GM23338 (cell line): ENCODE measurements at regions not wholly inside any gene's neighbourhood (a gene's known extent, or its start where the extent isn't known, plus 50 kb on each side); places are given as distances from the start of the nearest gene placed in this dataset.

Experiments
- ATAC-seq: fragments of 200-7000 bp; cut with Tn5 transposase; 3 replicates; pipeline ENCODE4 v1.9.1; 2020
- DNase-seq: peaks from one replicate; pipeline ENCODE4 v3.0.0-alpha.2; 2015; ENCODE audit warnings: low spot score
- H2AFZ ChIP-seq: fragments of 200-600 bp; sonication (generic); 2 replicates; pipeline ENCODE4 v1.8.0; 2016; ENCODE audit warnings: antibody characterized with exemption, mild to moderate bottlenecking, moderate library complexity
- H3F3A ChIP-seq: fragments of 200-600 bp; sonication (generic); replicated peaks from 2 replicates; pipeline ENCODE4 v1.8.0; 2017; ENCODE audit warnings: antibody characterized with exemption, mixed run types, low read depth
- H3K27ac ChIP-seq: fragments of 200-600 bp; sonication (generic); 2 replicates; pipeline ENCODE4 v1.6.1; 2016; ENCODE audit warnings: low read depth
- H3K27me3 ChIP-seq: fragments of 200-600 bp; sonication (generic); 2 replicates; pipeline ENCODE4 v1.8.0; 2016; ENCODE audit warnings: mild to moderate bottlenecking, mixed run types, moderate library complexity; ENCODE audit not compliant: insufficient read depth
- H3K36me3 ChIP-seq: fragments of 200-600 bp; sonication (generic); 2 replicates; pipeline ENCODE4 v1.8.0; 2016; ENCODE audit warnings: mild to moderate bottlenecking; ENCODE audit not compliant: insufficient read depth
- H3K4me1 ChIP-seq: fragments of 200-600 bp; sonication (generic); 2 replicates; pipeline ENCODE4 v1.8.0; 2016; ENCODE audit warnings: mild to moderate bottlenecking, moderate library complexity; ENCODE audit not compliant: insufficient read depth
- H3K4me2 ChIP-seq: fragments of 200-600 bp; sonication (generic); 2 replicates; pipeline ENCODE4 v1.7.1; 2017; ENCODE audit warnings: mixed run types
- H3K4me3 ChIP-seq: fragments of 200-600 bp; sonication (generic); 2 replicates; pipeline ENCODE4 v1.6.1; 2016; ENCODE audit warnings: mixed run types
- H3K79me2 ChIP-seq: fragments of 200-600 bp; sonication (generic); replicated peaks from 2 replicates; pipeline ENCODE4 v1.8.0; 2017; ENCODE audit warnings: mild to moderate bottlenecking; ENCODE audit not compliant: insufficient read depth
- H3K9me2 ChIP-seq: fragments of 200-600 bp; sonication (generic); 2 replicates; pipeline ENCODE4 v1.8.0; 2017; ENCODE audit not compliant: insufficient read depth
- H4K20me1 ChIP-seq: fragments of 200-600 bp; sonication (generic); replicated peaks from 2 replicates; pipeline ENCODE4 v1.8.0; 2017; ENCODE audit warnings: mild to moderate bottlenecking; ENCODE audit not compliant: insufficient read depth
- H3K27ac Mint-ChIP-seq: 2 replicates; pipeline ENCODE4 v1.8.0; 2020; ENCODE audit warnings: inconsistent platforms, mild to moderate bottlenecking, moderate library complexity, mixed read lengths
- H3K27me3 Mint-ChIP-seq: 3 replicates; pipeline ENCODE4 v1.8.0; 2022; ENCODE audit warnings: low read depth, mild to moderate bottlenecking, moderate library complexity, mixed read lengths, inconsistent platforms; ENCODE audit not compliant: insufficient read depth, poor library complexity
- H3K36me3 Mint-ChIP-seq: 3 replicates; pipeline ENCODE4 v1.8.0; 2021; ENCODE audit warnings: low read depth, mild to moderate bottlenecking, inconsistent platforms, moderate library complexity, mixed read lengths
- H3K4me1 Mint-ChIP-seq: 3 replicates; pipeline ENCODE4 v1.8.0; 2020; ENCODE audit warnings: mild to moderate bottlenecking, inconsistent platforms, mixed read lengths
- H3K4me3 Mint-ChIP-seq: 3 replicates; pipeline ENCODE4 v1.8.0; 2021; ENCODE audit warnings: moderate library complexity, mild to moderate bottlenecking, inconsistent platforms, mixed read lengths
- H3K9me3 Mint-ChIP-seq: 3 replicates; pipeline ENCODE4 v1.8.0; 2020; ENCODE audit warnings: moderate library complexity, mild to moderate bottlenecking, inconsistent platforms, mixed read lengths
- CREB1 ChIP-seq: fragments of 250-450 bp; sonication (Bioruptor Pico); IDR thresholded peaks from 2 replicates; pipeline ENCODE4 v1.5.0; 2020; ENCODE audit warnings: low read depth, mild to moderate bottlenecking, moderate library complexity
- ETS1 ChIP-seq: IDR thresholded peaks from 2 replicates; pipeline ENCODE4 v1.6.1; 2016; ENCODE audit warnings: antibody characterized with exemption
- EZH2 ChIP-seq: fragments of 200-600 bp; sonication (generic); IDR thresholded peaks from one replicate; pipeline ENCODE4 v1.8.0; 2017; ENCODE audit warnings: antibody characterized with exemption, mild to moderate bottlenecking, low read depth; ENCODE audit not compliant: unreplicated experiment
- JUNB ChIP-seq: IDR thresholded peaks from one replicate; pipeline ENCODE4 v1.6.1; 2016; ENCODE audit warnings: antibody characterized with exemption; ENCODE audit not compliant: unreplicated experiment
- NANOG ChIP-seq: IDR thresholded peaks from 2 replicates; pipeline ENCODE4 v1.6.1; 2016; ENCODE audit warnings: antibody characterized with exemption, borderline replicate concordance
- POLR2AphosphoS5 ChIP-seq: IDR thresholded peaks from 2 replicates; pipeline ENCODE4 v1.6.1; 2016; ENCODE audit warnings: antibody characterized with exemption, low read depth
- STAT1 ChIP-seq: IDR thresholded peaks from one replicate; pipeline ENCODE4 v1.6.1; 2016; ENCODE audit warnings: antibody characterized with exemption; ENCODE audit not compliant: unreplicated experiment
- ZNF114 ChIP-seq: fragments of 250-450 bp; sonication (Bioruptor Pico); IDR thresholded peaks from 2 replicates; pipeline ENCODE4 v1.5.0; 2020; ENCODE audit warnings: mild to moderate bottlenecking, moderate library complexity
- ZNF331 ChIP-seq: fragments of 250-450 bp; sonication (Bioruptor Pico); IDR thresholded peaks from 2 replicates; pipeline ENCODE4 v1.5.0; 2020; ENCODE audit warnings: low read depth, mild to moderate bottlenecking, moderate library complexity
- ZNF462 ChIP-seq: fragments of 250-450 bp; sonication (Bioruptor Pico); IDR thresholded peaks from 2 replicates; pipeline ENCODE4 v1.5.0; 2020; ENCODE audit warnings: mild to moderate bottlenecking, moderate library complexity
- TF ChIP-seq, protein P1 (sequence below), 2 experiments: fragments of 200-600 bp in 1 of 2; sonication (generic) in 1 of 2; conservative IDR thresholded peaks; 2 replicates each; pipeline versions ENCODE4 v1.5.1 to v1.6.1; 2016 to 2017; ENCODE audit warnings: antibody characterized with exemption in 2 of 2, low read depth in 2 of 2, mild to moderate bottlenecking in 2 of 2, moderate library complexity in 1 of 2

GRCh38 chr1:218683242-218683641, 338.1 kb downstream of the TGFB2 start (continued):
- TF ChIP-seq ZNF462 (CRISPR knock-in tag) = no peak
- no peak for TF ChIP-seq EZH2
- no peak for TF ChIP-seq CREB1 (CRISPR knock-in tag)
- no peak for TF ChIP-seq POLR2AphosphoS5
- TF ChIP-seq JUNB = no peak
- TF ChIP-seq NANOG = no peak

GRCh38 chr1:218686258-218686657, 341.1 kb downstream of the TGFB2 start:
- Histone ChIP-seq H3K36me3 (no peaks in the 10 kb centered on the region), H2AFZ (no peak overlapping the region), H3K27me3 (no peaks in the 10 kb centered on the region), H3K4me2 (no peak overlapping the region), H3K4me1 (no peaks in the 10 kb centered on the region), H3K9me2 (peaks cover 20% of the 10 kb centered on the region), H4K20me1 (no peaks in the 10 kb centered on the region), H3F3A (no peaks in the 10 kb centered on the region), H3K27ac (no peak overlapping the region), H3K79me2 (no peaks in the 10 kb centered on the region), H3K4me3 (no peak overlapping the region)
- H3K4me3 Mint-ChIP-seq = no peak overlapping the region
- H3K36me3 Mint-ChIP-seq = no peaks in the 10 kb centered on the region
- no peak for DNase-seq
- H3K9me3 Mint-ChIP-seq = no peaks in the 10 kb centered on the region; the same call in 2 of the 3 replicates
- no peaks in the 10 kb centered on the region for H3K4me1 Mint-ChIP-seq
- H3K27me3 Mint-ChIP-seq = peaks cover 2% of the 10 kb centered on the region
- H3K27ac Mint-ChIP-seq = no peak overlapping the region
- ATAC-seq = no peak
- TF ChIP-seq STAT1 (no peak), ETS1 (no peak), ZNF114 (CRISPR knock-in tag) (no peak), ZNF331 (no peak), CREB1 (CRISPR knock-in tag) (no peak), NANOG (no peak), EZH2 (no peak)
- TF ChIP-seq, protein P1, sequence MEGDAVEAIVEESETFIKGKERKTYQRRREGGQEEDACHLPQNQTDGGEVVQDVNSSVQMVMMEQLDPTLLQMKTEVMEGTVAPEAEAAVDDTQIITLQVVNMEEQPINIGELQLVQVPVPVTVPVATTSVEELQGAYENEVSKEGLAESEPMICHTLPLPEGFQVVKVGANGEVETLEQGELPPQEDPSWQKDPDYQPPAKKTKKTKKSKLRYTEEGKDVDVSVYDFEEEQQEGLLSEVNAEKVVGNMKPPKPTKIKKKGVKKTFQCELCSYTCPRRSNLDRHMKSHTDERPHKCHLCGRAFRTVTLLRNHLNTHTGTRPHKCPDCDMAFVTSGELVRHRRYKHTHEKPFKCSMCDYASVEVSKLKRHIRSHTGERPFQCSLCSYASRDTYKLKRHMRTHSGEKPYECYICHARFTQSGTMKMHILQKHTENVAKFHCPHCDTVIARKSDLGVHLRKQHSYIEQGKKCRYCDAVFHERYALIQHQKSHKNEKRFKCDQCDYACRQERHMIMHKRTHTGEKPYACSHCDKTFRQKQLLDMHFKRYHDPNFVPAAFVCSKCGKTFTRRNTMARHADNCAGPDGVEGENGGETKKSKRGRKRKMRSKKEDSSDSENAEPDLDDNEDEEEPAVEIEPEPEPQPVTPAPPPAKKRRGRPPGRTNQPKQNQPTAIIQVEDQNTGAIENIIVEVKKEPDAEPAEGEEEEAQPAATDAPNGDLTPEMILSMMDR (conservative IDR thresholded peaks at IDR 0.05; ENCODE audit: low read depth in 2 of 2) = no peak
